Epithelial cell of proximal tubule (primary cell): ENCODE measurements at regions not wholly inside any gene's neighbourhood (a gene's known extent, or its start where the extent isn't known, plus 50 kb on each side); places are given as distances from the start of the nearest gene placed in this dataset.
"Not testable (repeated sequence)": the region's sequence is repeated elsewhere in the genome, so short reads cannot be mapped to it uniquely, and the experiment has no call there.

Source experiments
- DNase-seq: peaks from one replicate; pipeline ENCODE4 v3.0.0-alpha.2; 2011; ENCODE audit warnings: low read depth
- H3K4me3 ChIP-seq: 2 replicates; pipeline ENCODE4 v1.5.1; 2011; ENCODE audit warnings: low read depth, mild to moderate bottlenecking, low read length
- TF ChIP-seq, protein P1 (sequence below): conservative IDR thresholded peaks from 2 replicates; pipeline ENCODE4 v1.5.1; 2012; ENCODE audit warnings: low read depth, mild to moderate bottlenecking, low read length

DNA sequence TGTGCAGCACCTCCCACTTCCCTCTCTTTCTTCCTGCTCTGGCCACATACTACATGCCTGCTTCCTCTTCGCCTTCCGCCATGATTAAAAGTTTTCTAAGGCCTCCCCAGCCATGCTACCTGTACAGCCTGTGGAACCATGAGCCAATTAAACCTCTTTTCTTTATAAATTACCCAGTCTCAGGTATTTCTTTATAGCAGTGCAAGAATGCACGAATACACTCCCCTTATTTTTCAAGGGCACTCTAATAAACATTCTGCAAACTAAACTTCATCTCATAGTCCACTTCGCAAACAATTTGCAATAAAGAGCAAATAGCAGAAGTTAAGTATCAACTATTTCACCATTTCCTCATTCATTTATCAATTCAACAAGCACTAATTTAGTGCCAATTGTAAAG, 351.3 kb downstream of the PID1 start:
- DNase-seq: no peak
- TF ChIP-seq, protein P1, sequence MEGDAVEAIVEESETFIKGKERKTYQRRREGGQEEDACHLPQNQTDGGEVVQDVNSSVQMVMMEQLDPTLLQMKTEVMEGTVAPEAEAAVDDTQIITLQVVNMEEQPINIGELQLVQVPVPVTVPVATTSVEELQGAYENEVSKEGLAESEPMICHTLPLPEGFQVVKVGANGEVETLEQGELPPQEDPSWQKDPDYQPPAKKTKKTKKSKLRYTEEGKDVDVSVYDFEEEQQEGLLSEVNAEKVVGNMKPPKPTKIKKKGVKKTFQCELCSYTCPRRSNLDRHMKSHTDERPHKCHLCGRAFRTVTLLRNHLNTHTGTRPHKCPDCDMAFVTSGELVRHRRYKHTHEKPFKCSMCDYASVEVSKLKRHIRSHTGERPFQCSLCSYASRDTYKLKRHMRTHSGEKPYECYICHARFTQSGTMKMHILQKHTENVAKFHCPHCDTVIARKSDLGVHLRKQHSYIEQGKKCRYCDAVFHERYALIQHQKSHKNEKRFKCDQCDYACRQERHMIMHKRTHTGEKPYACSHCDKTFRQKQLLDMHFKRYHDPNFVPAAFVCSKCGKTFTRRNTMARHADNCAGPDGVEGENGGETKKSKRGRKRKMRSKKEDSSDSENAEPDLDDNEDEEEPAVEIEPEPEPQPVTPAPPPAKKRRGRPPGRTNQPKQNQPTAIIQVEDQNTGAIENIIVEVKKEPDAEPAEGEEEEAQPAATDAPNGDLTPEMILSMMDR: no peak
- H3K4me3 ChIP-seq: no peak overlapping the region

DNA sequence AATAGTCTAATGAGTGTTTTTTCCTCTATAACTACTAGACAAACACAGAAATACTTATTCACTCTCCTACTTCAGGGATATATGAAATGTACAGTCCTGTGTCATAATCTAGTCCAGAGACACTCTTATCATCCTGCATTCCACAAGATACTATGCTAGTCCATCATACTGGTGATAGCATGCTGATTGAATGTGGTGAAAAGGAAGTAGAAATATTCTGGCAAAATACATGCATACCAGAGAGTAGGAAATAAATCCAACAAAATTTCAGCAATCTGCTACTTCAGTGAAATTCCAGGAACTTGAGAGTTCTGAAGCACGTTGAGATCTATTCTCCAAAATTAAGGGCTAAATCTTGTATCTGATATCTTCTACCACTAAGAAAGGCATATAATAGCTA, 353.9 kb downstream of the PID1 start:
- DNase-seq: no peak
- TF ChIP-seq, protein P1: no peak

DNA sequence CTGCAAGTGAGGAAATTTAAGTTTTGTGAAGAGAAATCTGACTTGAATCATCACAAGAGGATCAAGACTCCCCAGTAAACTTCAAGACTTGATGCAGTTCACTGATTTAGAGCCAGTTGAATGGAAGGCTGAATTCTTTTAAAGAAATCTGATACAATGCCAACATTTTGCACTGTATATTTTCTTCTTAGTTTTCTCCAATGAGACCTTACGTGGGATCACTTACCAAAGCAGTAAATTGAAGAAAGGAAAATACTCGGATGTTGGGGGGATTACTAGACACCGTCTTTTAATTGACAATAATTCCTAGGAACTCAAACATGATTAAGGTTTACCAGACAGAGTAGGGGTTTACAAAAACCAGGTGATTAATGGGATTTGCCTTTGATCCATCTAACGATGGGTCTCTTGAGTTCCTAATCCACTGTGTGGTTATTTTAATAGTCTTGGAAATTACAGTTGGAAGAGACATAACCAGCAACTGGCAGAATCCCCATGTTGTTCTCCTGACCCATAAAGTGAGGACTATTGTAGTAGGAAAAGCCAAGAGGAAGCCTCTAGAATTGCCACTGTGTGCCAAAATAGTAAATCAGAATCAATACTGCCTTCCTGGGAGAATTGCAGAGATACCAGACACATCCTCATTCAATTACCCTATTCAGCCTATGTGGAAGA, 354.5 kb downstream of the PID1 start:
- DNase-seq: no peak
- TF ChIP-seq, protein P1: no peak
- no peak overlapping the region for H3K4me3 ChIP-seq

More for the DNA sequence above, 353.9 kb downstream of the PID1 start:
- no peak overlapping the region for H3K4me3 ChIP-seq

DNA sequence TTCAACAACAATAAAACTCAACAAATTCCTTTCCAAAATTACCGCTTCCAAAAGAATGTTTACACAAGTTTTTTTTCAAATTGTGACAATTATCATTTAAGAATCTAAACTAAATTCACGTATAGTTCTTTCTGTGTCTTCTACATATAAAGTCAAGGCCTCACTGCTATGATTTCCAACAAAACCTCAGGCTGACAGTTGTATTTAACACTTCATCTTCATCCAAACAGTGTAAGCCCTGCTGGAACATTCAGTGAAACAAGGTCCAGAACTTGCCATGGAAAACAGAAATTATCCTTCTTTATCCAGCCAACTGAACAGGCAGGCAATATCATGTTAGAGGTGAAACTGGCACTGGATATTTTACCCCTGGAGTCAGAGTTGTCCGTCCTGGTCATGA, 357.9 kb downstream of the PID1 start:
- no peak for DNase-seq
- no peak overlapping the region for H3K4me3 ChIP-seq
- TF ChIP-seq, protein P1: no peak

DNA sequence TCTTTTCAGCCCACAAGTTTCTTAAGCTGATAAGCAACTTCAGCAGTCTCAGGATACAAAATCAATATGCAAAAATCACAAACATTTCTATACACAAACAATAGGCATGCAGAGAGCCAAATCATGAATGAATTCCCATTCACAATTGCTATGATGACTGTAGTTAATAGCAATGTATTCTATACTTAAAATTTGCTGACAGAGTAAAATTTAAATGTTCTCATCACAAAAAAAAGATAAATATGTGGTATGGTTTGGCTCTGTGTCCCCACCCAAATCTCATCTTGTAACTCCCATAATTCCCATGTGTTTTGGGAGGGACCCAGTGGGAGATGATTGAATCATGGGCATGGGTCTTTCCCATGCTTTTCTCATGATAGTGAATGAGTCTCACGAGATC, 360.2 kb downstream of the PID1 start:
- not testable (repeated sequence) for H3K4me3 ChIP-seq, DNase-seq

DNA sequence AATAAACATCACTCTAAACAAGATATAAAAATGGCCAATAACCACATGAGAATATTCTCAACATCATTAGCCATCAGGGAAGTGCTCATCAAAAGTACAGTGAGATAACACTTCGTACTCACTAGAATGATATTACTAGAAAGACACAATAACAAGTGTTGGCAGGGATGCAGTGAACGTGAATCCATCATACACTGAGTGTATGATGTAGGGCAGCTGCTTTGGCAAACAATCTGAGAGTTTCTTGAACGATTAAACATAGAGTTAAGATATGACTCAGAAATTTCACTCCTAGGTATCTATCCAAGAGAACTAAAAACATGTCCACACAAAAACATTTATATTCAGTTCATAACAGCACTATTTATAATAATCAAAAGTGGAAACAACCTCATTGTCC, 368.9 kb downstream of the PID1 start:
- TF ChIP-seq, protein P1: no peak
- no peak for DNase-seq
- no peak overlapping the region for H3K4me3 ChIP-seq

DNA sequence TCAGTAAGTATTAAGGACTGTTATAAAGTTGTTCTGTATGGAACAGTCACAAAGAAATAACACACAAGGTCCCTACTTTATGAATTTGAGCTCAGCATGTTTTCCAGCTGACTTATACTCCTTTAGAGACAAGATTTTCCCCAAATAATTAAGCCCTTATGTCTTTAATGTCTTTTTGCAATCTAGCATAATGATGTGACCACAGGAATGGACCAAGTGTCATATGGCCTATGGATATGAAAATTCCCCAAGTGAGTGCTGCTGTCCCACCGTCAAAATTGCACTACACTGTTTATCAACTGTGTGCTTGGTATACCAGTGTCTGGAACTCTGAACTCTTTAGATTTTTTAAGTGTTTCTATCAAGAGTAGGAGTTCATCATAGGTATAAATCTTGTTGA, 369.6 kb downstream of the PID1 start:
- H3K4me3 ChIP-seq: no peak overlapping the region
- DNase-seq: no peak
- TF ChIP-seq, protein P1: no peak
